Stimulated activated CD8-positive, alpha-beta memory T cell treated with anti-CD3 and anti-CD28 coated beads, Interleukin-15, amount 100 ng/mL, for 4 hours (primary cell): ENCODE measurements at regions not wholly inside any gene's neighbourhood (a gene's known extent, or its start where the extent isn't known, plus 50 kb on each side); places are given as distances from the start of the nearest gene placed in this dataset.
"Not testable (repeated sequence)": the region's sequence is repeated elsewhere in the genome, so short reads cannot be mapped to it uniquely, and the experiment has no call there.

Experiments
- DNase-seq, 2 donors: peaks; one replicate each; pipeline ENCODE4 v3.0.0-alpha.2; 2020; ENCODE audit warnings: low read depth in 2 of 2

DNA sequence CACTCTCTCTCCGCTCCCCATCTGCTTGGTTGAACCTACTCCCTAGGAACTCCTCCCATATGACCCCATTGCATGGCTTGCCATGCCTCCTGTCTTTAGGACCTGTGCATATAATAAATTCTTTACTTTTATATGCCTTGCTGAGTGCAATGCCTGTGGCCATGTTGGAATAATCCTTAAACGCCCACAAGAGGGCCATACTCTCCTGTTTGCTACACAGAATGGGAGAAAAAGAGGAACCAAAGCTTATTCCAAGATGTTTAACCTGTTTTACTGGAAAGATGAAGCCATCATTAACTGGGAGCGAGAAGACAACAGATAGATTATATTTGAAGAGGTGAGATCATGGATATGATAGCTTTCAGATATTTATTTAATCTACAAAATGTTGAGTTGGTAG is 1097.8 kb downstream of the NAALADL2 start:
- no peak for DNase-seq

DNA sequence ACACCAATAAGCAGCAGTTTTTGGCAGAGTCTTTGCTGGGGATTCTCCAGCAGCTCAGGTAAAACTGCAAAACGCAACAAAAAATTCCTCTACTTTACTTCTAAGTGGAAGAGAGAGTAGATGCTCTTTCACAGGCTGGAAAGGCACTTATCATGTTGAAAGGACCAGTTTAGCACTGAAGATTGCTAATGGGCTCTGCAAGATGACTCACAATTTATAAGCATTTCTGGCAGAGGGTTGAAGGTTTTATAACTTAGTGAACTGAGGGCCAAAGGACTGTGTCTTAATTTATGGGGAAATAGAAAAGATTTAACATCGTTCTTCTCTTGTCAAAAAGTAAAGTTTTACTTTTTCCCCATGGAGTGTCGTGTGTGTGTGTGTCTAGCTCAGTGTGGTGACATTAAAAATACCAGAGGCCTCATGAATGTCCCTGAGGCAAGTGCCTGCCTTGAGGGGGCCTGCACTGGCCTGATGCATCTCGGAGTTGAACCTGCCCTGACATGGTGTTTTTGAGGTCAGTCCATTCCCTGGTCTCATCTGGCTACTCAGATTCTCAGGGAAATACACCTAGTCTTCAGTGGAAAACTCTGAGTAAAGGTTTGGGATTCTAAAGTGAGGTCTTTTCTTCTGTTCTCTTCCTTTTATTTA is 1092.0 kb downstream of the NAALADL2 start:
- DNase-seq, result no peak

DNA sequence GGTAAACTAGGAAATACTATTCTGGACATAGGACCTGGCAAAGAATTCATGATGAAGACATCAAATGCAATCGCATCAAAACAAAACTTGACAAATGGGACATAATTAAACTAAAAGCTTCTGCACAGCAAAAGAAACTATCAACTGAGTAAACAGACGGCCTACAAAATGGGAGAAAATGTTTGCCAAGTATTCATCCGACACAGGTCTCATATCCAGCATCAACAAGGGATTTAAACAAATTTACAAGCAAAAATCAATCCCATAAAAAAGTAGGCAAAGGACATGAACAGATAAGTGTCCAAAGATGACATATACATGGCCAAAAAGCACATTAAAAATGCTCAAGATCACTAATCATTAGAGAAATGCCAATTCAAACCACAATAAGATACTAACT is 1088.9 kb downstream of the NAALADL2 start:
- DNase-seq, result no peak

DNA sequence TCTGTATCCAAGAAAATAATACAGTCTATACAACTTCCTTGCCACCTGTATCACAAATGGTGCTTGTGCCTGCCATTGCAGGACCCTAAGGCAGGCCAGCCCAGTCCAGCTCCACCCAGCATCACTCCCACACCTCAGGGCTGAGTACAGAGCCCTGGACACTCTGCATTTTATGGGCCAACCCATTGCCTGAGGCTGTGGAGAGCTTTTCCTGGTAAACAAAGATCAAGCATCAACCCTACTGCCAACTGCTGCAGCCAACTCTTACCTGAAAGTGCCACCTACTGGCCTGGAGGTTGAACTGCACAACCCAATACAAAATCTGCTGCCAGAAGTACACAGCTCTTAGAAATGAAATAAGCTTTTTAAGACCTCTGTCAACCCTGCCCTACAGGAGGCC is 1082.2 kb downstream of the NAALADL2 start:
- DNase-seq, result no peak

DNA sequence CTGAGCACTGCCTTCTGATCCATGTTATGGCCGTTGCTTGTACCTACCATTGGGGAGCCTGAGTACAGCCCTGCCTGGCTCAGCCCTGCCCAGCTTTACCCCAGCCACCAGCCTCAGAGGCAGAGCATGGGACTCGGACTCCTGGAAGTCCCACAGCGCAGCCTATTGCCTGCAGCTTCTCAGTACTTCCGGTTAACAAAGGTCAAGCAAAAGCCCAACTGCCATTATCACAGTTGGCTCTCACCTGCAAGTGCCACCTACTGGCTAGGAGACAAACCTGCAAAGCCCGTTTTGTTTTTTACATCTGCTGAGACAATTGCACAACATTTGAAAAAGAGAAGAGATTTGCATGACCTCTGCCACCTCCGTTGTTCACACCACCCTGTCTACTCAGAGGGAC is 1081.7 kb downstream of the NAALADL2 start:
- no peak for DNase-seq

DNA sequence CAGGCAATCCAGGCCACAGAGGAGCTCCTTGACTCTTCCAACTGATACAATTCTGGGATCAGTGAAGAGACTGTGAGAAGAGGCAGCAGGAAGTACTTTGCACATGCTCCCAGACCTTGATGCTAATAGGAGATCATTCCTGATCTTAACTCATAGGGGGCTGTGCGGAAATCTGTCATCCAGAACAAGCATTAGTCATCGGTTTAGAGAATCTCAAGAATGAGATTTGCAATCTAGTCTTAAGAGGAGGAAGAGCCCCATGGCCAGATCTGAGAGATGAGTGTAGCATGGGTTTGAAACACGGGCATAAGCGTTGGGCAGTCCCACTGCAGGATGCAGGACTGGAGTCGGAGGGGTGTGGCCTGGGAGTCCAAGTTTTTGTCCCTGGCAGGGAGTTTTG is 1081.1 kb downstream of the NAALADL2 start:
- no peak for DNase-seq

DNA sequence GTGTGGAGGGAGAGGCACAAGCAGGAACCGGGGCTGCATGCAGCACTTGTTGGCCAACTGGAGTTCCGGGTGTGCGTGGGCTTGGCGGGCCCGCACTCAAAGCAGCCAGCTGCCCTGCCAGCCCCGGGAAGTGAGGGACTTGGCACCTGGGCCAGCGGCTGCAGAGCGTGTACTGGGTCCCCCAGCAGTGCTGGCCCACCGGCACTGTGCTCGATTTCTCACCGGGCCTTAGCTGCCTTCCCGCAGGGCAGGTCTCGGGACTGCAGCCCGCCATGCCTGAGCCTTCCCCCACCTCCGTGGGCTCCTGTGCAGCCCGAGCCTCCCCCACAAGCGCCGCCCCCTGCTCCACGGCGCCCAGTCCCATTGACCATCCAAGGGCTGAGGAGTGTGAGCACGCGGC is 1078.2 kb downstream of the NAALADL2 start:
- DNase-seq, result not testable (repeated sequence)

DNA sequence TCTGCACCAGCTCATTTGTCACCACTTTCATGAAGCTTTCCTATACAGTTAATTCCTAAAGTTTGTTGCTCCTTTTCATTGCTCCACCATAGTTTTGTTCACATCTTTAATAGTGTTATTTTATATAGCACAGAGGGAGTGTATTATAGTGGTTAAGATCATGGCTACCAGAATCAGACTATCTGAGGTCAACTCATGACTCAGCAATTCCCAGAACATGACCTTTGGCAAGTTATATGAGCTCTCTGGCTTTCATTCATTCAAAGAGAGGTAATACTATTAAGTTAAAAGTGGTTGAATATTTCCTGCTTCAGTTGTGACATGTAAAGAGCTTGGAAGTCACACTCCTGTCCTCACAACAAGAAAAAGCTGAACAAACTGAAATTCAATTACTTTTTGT is 1073.5 kb downstream of the NAALADL2 start:
- DNase-seq, result no peak

DNA sequence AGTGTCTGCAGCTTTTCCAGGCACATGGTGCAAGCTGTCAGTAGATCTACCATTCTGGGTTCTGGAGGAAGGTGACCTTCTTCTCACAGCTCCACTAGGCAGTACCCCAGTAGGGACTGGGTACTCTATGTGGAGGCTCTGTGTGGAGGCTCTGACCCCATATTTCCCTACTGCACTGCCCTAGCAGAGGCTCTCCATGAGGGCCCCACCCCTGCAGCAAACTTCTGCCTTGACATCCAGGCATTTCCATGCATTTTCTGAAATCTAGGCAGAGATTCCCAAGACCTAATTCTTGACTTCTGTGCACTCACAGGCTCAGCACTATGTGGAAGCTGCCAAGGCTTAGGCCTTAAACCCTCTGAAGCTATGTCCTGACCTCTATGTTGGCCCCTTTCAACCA is 1060.0 kb downstream of the NAALADL2 start:
- DNase-seq, result no peak

DNA sequence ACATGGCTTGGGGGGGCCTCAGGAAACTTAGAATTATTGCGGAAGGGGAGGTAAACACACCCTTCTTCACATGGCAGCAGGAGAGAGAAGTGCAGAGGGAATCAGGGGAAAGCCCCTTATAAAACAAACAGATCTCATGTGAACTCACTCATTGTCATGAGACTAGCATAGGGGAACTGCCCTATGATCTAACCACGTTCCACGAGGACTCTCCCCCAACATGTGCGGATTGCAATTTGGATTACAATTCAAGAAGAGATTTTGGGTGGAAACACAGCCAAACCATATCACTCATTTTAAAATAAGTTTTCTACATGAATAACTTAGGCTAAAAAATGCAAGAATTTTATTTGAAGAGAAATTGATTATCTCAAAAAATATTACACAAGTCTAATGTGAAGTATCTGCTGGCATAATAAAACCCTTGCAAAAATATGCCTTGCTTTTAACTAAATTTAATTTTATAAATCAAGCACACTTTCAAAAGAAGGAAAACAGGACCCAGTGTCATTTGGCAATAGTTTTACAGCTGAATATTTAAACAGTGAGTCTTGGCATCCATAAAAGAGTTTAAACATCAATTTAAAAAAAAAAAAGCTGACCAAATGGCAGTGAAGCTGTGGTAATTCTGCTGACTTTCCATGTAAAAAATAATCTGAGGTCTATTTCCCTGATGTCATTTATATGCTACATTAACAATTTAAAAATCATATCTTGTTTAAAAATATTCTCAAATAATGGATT is 1057.2 kb downstream of the NAALADL2 start:
- no peak for DNase-seq

DNA sequence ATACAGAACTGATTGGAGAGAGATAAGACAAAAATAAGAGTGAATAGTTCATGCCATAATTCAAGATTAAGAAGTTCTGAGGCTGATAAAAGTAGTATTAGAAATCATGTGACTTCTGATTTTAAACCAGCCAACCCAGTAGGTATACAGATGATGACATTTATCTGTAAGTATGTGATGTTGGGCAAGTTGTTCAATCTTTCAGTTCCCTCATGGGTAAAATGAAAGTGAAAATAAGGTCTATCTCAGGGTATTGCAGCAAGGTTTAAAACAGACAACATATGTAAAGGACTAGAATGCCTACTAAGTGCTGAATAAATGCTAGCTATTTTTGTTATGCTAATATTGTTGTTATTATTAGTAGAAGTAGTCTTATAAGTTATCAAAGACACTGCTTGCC is 1055.7 kb downstream of the NAALADL2 start:
- no peak for DNase-seq

DNA sequence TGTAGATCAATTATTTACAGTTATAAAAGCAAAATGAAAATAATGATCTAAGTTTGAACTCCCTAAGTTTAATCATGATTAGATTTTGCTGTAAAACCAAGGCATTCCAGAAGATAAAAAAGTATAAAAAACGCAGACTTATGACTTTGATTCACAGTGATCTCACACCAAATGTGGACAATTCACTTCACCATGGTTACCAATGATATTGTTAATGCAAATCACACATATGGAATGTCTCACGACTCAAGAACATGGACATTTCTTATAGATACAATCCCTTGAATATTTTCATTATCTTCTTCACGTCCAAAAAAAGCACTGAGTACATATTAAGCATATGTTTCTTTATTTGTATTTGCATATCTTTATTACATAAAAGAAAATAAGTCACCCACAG is 1054.2 kb downstream of the NAALADL2 start:
- DNase-seq, result no peak

DNA sequence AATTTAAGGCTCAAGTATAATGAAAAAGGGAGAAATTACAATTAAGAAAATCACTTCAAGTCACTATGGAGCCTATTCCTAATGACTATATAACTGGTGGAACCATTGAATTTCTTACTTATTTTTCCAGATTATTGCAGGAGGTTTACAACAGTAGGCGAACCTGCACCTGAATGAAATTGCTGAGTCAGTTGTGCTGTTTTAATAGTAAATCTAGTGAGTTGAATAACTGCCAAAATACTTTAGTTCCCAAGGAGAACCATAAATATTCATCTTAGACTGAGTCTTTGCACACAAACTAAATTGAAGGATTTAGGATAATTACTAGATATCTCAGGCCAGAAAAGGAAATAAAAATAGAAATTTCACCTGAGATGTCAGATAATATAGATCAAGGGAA is 1052.8 kb downstream of the NAALADL2 start:
- no peak for DNase-seq

DNA sequence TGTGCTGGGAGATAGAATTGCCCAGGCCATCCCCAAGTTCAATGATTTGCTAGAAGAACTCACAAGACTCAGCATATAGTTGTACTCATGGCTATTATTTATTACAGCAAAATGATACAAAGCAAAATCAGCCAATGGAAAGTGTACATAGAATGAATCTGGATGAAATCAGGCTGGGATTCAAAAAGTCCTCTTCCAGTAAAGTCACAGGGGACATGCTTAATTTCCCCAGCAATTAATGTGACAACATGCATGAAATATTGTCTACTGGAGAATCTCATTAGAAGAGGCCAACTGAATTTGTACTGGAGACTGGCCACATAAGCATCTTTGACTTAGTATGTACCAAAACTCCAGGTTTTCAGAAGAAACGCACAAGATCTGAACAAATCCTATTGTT is 1043.1 kb downstream of the NAALADL2 start:
- no peak for DNase-seq

DNA sequence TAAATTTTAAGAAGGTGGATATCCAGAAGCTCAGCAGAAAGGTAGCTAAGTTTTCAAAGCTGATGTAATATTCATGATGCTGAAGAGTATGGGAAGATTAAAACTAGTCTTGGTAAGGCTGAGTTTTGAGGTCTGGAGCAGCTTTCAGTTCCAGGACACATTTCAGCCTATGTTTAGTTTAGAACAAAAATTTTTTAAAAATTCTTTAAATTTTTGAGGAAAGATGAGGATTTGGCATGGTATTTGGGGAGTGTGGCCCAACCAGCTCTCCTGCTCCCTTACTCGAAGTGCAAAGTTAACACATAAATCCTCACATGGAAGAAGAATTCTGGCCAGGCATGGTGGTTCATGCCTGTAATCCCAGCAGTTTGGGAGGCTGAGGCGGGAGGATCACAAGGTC is 1039.1 kb downstream of the NAALADL2 start:
- DNase-seq, result no peak

DNA sequence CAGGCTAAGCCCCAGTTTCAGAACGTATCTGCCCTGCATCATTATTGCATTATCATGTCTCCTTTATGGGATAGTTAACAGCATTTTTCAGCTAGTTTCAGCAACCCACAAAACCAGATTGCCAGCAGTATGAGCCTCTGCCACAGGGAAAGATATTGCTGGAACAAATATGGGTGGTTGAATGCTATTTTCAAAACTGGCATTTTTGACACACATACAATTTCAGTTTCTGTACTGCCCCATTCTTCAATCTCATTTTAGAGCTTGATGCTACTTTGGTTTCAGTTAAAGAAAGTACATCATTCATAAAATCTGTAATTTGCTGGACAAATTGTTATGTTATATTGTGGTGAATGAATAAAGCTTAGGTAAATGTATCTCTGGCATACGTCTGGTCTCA is 1037.5 kb downstream of the NAALADL2 start:
- DNase-seq, result no peak

DNA sequence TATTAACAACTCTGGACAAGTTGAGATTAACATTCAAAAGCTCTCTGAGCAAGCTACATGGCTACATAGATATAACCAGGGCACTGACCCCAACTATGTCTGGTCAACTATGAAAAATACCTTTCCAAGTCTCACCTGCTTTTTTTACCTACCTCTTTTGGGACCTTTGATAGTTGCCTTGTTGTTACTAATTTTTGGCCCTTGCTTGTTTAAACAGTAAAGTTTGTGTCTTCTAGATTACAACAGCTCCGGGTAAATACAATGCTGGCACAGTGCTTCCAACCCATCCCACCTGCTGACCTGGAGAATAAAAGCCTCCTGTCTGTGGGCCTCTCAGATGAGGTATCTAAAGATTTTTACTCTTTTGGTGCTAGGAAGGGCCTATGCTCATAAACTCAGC is 1036.6 kb downstream of the NAALADL2 start:
- DNase-seq, result no peak

DNA sequence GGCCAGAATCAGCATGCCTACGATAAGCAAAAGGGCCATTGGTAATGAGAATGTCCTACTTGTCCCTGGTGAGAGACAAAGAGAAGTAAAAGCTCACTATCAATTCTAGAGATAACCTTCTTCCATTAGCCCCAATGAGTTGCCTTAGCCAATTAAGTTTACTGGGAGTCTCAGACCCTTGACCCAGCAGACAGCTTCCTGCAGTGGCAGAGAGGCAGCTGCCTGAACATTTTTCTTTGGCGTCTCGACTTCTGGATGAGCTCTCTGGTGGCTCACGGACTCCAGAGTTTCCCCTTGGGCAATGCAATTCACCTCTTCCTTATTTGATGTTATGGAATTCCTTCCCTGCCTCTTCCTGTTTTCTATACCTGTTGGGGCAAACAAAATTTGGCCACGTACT is 1034.4 kb downstream of the NAALADL2 start:
- DNase-seq, result no peak

DNA sequence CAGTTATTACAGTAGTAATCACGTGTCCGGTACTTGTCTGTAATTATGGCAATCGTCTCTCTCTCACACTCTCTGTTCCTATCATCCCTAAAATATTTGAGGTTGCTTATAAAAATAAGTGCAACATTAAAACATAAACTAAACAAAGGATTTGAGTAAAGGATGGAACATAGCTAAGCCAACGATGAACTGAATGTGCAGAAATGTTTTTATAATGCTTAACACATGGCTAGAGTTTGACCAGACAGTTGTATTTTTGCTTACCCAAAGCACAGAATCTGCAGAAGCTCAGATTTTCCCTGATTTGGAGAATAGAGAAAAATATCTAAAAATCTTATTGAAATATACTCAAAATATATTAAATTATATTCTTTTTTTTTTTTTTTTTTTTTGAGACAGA is 1030.9 kb downstream of the NAALADL2 start:
- no peak for DNase-seq

DNA sequence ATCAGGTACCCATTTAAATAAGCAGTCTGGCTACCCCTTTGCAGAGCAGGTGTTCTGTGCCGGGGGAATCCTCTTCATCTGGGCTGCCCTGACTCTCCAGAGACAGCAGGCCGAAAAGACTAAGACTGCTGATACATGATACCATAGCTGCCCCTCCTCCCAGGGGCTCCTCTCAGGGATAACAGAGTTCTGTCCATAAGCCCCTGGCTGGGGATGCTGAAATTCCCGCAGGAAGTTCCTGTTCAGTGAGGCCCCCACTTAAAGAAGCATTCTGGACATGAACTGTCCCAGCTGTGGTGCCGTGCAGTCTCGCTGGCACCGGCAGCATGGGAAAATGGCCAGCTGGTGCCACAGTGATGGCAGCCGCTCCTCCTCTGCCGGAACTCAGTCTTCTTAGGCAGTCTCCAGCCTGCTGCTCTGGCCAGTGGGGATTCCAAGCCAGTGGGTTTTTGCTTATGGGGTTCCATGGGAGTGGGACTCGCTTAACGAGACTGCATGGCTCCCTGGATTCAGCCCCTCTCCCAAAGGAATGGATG is 1026.2 kb downstream of the NAALADL2 start:
- DNase-seq, result no peak

DNA sequence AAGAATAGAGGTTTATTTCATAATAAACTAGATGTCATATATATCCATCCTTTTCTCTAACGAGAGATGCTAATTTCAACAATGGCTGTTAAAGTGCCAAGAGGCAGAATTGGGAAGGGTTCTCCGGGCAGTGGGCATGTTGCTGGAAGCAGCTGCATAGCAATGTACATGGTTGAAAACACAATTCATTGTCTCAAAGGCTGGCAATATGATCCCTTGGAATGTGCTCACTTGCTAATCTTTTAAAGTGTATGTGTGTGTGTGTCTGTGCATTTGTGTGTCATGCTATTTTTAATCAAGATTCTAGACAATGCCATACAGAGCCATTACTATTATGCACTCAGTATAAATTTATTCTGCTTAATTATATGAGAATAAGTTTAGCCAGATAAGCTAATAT is 1020.3 kb downstream of the NAALADL2 start:
- no peak for DNase-seq

DNA sequence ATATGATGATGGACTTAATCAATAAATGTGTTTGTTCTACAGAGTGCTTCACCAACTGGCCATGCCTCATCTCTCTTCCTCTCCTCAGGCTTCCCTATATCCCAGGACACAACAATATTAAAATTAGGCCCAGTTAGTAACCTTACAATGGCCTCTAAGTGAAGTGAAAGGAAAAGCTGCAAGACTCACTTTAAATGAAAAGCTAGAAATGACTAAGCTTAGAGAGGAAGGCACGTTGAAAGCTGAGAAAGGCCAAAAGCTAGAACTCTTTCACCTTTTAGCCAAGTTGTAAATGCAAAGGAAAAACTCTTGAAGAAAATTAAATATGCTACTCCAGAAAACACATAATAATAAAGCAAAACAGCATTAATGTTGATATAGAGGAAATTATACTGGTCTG is 1010.3 kb downstream of the NAALADL2 start:
- DNase-seq, result no peak

DNA sequence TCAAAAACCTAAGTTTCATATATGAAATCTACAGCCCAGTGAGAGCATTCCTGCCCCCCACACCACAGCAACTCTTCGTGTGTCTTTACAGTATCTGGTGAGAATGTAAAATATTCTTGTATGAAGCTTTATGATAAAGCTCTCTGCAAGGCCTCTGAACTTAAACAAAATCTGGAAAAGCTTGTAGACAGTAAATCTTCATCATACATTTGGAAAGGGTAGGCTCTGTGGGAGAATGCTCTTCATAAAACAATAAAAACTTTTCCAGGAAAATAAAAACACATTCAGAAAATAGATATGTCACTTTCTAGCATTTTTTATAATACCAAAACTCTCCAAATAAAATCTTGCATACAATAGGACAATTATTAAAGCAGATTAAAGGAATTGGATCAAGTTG is 1009.5 kb downstream of the NAALADL2 start:
- no peak for DNase-seq

DNA sequence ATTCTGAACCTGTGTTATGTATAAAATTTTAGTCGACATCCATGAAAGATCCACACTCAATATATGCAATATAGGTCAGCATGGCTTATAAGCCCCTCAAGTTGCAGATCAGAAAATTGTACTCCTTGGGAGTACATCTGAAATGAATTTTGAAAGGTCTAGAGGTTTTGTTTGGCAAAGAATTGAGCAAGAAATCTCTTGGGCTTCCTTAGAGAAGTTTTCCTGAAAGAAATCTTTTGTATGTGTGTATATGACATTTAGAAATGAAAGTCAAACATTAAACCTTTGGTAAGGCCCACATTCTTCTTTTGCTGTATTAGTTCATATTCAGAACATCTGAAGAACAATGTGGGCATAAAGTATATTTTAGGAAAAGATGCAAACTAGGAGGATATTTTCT is 1006.6 kb downstream of the NAALADL2 start:
- DNase-seq, result no peak
